ENCODE measurements at regions not wholly inside any gene's neighbourhood (a gene's known extent, or its start where the extent isn't known, plus 50 kb on each side); places are given as distances from the start of the nearest gene placed in this dataset.

DNA sequence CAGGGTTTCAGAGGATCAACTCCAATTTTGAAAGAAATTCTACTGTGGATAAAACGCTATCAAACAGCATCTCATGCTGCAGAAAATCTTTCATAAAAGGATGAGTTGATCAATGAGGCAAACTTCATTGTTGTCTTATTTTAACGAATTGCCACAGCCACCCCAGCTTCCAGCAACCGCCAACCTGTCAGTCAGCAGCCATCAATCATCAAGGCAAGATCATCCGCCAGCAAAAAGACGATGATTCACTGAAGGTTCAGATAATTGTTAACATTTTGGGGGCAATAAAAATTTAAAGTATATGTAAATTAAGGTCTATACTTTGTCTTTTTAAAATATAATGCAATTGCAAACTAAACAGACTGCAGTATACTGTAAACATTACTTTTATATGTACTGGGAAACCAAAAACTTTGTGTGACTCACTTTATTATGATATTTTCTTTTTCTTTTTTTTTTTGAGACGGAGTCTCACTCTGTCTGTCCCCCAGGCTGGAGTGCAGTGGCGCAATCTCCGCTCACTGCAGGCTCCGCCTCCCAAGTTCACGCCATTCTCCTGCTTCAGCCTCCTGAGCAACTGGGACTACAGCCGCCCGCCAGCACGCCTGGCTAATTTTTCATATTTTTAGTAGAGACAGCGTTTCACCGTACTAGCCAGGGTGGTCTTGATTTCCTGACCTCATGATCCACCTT, 155.3 kb upstream of the SYN3 start:
- no peaks in the 10 kb centered on the region for H3K4me1 ChIP-seq (ENCODE audit: control insufficient read depth in 5 of 5, insufficient read depth in 5 of 5, low read length in 5 of 5)
- no peak for TF ChIP-seq CTCF (IDR thresholded peaks at IDR 0.05; ENCODE audit: control extremely low read depth, extremely low read depth)
- no peak overlapping the region for H3K27ac ChIP-seq (ENCODE audit: low read depth in 1 of 2, low read length in 1 of 2)
- H3K9ac ChIP-seq (ENCODE audit: insufficient read depth in 1 of 2, low read length in 2 of 2) = no peak overlapping the region
- ATAC-seq (ENCODE audit: insufficient read depth, low FRiP score) = no peak
- WGBS, 2 donors = 85% methylated on average over 15 of the region's 15 CpGs
- no peak for DNase-seq
- H3K36me3 ChIP-seq (ENCODE audit: control insufficient read depth in 4 of 4, insufficient read depth in 4 of 4, low read length in 4 of 4) = no peaks in the 10 kb centered on the region
- H3K4me3 ChIP-seq = no peak overlapping the region
- no peaks in the 10 kb centered on the region for H3K9me3 ChIP-seq (ENCODE audit: control insufficient read depth in 4 of 4, insufficient read depth in 3 of 4, low read length in 3 of 4)
- no peaks in the 10 kb centered on the region for H3K27me3 ChIP-seq (ENCODE audit: control insufficient read depth in 3 of 3, insufficient read depth in 3 of 3, low read length in 2 of 3)

DNA sequence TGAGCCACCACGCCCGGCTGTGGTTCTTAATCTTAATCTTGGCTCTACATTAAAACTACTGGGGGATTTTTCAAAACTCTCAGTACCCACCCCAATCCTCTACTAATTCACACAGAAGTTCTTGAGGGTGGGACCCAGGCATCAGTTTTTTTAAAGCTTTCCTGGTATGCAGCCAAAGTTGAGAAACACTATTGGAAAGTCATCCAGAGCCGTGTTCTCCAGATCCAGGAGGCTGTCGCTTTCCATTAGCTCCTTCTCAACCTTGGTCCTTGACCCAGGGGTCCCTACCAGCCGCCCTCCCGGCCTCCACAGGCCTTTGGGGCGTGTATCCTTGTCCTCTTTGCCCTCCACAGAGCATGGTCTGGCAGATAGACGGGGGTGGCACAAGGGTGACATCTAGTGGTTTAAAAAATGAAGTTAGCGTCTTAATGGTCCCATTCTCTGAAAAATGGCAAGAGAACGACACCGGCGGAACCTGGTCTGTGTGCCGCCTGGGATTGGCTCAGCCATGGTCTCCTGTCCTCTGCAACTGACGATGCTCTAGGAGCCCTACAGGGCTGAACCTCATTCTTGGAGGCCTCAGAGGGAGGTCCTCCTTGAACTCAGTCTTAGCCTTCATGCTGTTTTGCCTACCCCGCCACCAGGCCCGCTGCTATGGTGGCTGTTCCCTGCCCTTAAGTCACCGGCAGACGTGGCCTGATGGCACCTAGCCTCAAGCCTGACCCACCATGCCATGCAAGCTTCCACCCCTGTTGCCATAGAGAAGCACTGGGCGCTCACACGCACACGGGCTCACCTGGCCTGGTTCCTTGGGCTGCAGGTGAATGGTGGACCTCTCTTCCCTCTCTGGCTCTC, 152.0 kb upstream of the SYN3 start:
- ATAC-seq (ENCODE audit: insufficient read depth, low FRiP score) (peak; percentile 58), DNase-seq (peak; percentile 27 to 34 (median 29))
- Histone ChIP-seq H3K36me3 (ENCODE audit: control insufficient read depth in 4 of 4, insufficient read depth in 4 of 4, low read length in 4 of 4) (no peaks in the 10 kb centered on the region), H3K27me3 (ENCODE audit: control insufficient read depth in 3 of 3, insufficient read depth in 3 of 3, low read length in 2 of 3) (no peaks in the 10 kb centered on the region), H3K9me3 (ENCODE audit: control insufficient read depth in 4 of 4, insufficient read depth in 3 of 4, low read length in 3 of 4) (no peaks in the 10 kb centered on the region), H3K27ac (ENCODE audit: low read depth in 1 of 2, low read length in 1 of 2) (no peak overlapping the region), H3K4me1 (ENCODE audit: control insufficient read depth in 5 of 5, insufficient read depth in 5 of 5, low read length in 5 of 5) (no peaks in the 10 kb centered on the region), H3K9ac (ENCODE audit: insufficient read depth in 1 of 2, low read length in 2 of 2) (no peak overlapping the region), H3K4me3 (no peak overlapping the region)
- WGBS, 2 donors = 44 to 45% methylated on average over 21 of the region's 21 CpGs
- no peak for TF ChIP-seq CTCF (IDR thresholded peaks at IDR 0.05; ENCODE audit: control extremely low read depth, extremely low read depth)

DNA sequence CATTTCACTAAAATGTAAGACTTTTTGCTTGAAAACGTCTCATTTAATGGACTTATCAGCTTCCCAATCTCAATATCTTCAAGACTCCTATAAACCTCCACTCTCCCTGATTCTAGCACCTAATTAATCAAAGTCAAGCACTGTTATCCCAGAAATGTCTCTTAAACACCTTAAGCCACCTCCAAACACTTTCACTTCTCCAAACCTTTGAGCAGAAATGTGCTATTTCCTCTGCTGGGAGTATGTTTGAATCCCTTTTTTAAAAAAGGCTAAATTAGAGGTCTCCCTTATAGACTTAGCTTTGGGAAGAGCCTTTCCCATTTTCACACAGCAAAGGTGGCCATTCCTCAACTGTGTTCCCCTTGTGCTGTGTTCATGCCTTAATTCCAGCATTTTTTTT, 146.2 kb upstream of the SYN3 start:
- Histone ChIP-seq H3K4me1 (ENCODE audit: control insufficient read depth in 5 of 5, insufficient read depth in 5 of 5, low read length in 5 of 5) (no peaks in the 10 kb centered on the region), H3K36me3 (ENCODE audit: control insufficient read depth in 4 of 4, insufficient read depth in 4 of 4, low read length in 4 of 4) (no peaks in the 10 kb centered on the region), H3K4me3 (no peak overlapping the region), H3K9me3 (ENCODE audit: control insufficient read depth in 4 of 4, insufficient read depth in 3 of 4, low read length in 3 of 4) (no peaks in the 10 kb centered on the region), H3K27me3 (ENCODE audit: control insufficient read depth in 3 of 3, insufficient read depth in 3 of 3, low read length in 2 of 3) (peaks cover 0 to 13% (median 4%) of the 10 kb centered on the region in 3 donors), H3K27ac (ENCODE audit: low read depth in 1 of 2, low read length in 1 of 2) (no peak overlapping the region), H3K9ac (ENCODE audit: insufficient read depth in 1 of 2, low read length in 2 of 2) (no peak overlapping the region)
- DNase-seq (no peak), ATAC-seq (ENCODE audit: insufficient read depth, low FRiP score) (no peak)
- WGBS, 2 donors = 5 to 10% methylated on average over 1 of the region's 1 CpG
- no peak for TF ChIP-seq CTCF (IDR thresholded peaks at IDR 0.05; ENCODE audit: control extremely low read depth, extremely low read depth)
